ENCODE measurements at regions not wholly inside any gene's neighbourhood (a gene's known extent, or its start where the extent isn't known, plus 50 kb on each side); places are given as distances from the start of the nearest gene placed in this dataset.

DNA sequence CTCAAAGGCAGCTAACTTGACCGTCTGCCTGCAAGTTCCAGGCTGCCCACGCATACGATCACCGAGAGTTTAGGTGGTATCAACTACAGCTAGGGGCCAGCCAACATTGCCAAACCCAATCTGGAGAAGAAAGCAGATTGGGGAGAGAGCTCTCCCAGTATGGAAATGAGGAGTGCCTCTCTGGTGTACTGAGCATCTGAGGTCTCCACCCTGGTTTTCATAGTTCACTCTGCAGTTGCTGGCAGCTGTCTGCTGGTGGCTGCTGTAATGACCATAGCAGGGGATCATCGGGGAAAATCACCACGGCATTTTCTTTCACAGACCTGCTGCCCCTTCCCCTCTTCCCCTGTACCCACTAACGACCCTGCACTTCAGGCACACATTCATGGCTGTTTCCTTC lies 201.7 kb downstream of the NUFIP1 start:
- TF ChIP-seq, protein P1, sequence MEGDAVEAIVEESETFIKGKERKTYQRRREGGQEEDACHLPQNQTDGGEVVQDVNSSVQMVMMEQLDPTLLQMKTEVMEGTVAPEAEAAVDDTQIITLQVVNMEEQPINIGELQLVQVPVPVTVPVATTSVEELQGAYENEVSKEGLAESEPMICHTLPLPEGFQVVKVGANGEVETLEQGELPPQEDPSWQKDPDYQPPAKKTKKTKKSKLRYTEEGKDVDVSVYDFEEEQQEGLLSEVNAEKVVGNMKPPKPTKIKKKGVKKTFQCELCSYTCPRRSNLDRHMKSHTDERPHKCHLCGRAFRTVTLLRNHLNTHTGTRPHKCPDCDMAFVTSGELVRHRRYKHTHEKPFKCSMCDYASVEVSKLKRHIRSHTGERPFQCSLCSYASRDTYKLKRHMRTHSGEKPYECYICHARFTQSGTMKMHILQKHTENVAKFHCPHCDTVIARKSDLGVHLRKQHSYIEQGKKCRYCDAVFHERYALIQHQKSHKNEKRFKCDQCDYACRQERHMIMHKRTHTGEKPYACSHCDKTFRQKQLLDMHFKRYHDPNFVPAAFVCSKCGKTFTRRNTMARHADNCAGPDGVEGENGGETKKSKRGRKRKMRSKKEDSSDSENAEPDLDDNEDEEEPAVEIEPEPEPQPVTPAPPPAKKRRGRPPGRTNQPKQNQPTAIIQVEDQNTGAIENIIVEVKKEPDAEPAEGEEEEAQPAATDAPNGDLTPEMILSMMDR (IDR thresholded peaks at IDR 0.05; ENCODE audit: insufficient read depth, low read length, missing control alignments), result no peak
- no peak for DNase-seq (ENCODE audit: low read depth, low spot score)
- H3K4me3 ChIP-seq (ENCODE audit: low read depth, low read length), result no peak overlapping the region
- ChIA-PET POLR2A (no interaction called here), CTCF (no interaction called here)

DNA sequence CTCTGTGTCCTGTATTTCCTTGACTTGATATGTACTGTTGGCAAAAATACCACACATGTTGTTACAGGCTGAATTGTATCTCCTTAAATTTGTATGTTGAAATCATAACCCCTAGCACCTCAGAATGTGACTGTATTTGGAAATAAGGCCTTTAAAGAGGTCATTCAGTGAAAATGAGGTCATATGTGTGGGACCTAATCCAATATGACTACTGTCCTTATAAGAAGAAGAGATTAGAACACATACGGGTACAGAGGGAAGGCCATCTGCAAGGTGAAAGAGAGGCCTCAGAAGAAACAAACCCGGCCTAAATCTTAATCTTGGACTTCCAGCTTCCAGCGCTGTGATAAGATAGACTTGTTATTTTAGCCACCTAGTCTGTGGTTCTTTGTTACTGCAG lies 202.5 kb downstream of the NUFIP1 start:
- TF ChIP-seq, protein P1 (IDR thresholded peaks at IDR 0.05; ENCODE audit: insufficient read depth, low read length, missing control alignments), result no peak
- DNase-seq (ENCODE audit: low read depth, low spot score), result no peak
- ChIA-PET POLR2A (no interaction called here), CTCF (no interaction called here)
- H3K4me3 ChIP-seq (ENCODE audit: low read depth, low read length), result no peak overlapping the region

DNA sequence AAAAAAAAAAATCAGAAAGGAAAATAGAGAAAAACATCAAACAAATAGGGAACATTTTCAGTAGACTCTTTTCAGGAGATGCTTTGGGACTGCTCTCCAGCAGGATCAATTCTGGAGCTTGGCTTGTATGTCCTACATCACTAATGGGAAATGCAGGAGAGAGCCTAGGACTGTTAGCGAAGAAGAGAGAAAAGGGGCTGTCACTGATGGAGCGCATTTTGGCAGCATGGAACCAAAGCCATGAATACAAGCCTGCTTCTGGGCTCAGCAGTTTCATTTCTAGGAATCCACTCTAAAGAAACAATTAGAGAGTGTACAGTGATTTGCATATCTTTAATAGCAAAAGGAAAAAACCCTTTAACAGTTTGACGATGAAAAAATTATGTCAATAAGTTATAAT lies 203.9 kb downstream of the NUFIP1 start:
- CTCF ChIA-PET, result no interaction called here
- DNase-seq (ENCODE audit: low read depth, low spot score), result no peak

DNA sequence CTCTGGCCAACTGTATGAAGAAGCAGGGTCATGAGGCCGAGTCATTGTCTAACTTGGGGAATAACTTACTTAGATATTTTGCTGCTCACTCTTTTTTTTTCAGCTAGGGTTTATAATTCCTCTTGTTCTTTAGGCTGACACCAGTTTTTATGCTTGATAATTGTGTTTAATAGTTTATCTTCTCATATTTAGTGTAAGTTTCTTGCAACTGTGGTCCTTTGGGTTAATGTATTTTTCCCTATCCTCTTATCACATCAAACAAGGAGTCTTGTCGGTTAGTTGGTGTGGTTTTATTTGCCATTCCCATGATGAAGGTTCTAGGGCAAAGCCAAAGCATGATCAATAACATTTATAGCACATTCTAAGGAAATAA lies 204.6 kb downstream of the NUFIP1 start:
- POLR2A ChIA-PET, result no interaction called here
- DNase-seq (ENCODE audit: low read depth, low spot score), result no peak

More for the DNA sequence above, 203.9 kb downstream of the NUFIP1 start:
- POLR2A ChIA-PET, result no interaction called here
- no peak overlapping the region for H3K4me3 ChIP-seq (ENCODE audit: low read depth, low read length)
- TF ChIP-seq, protein P1 (IDR thresholded peaks at IDR 0.05; ENCODE audit: insufficient read depth, low read length, missing control alignments), result no peak

DNA sequence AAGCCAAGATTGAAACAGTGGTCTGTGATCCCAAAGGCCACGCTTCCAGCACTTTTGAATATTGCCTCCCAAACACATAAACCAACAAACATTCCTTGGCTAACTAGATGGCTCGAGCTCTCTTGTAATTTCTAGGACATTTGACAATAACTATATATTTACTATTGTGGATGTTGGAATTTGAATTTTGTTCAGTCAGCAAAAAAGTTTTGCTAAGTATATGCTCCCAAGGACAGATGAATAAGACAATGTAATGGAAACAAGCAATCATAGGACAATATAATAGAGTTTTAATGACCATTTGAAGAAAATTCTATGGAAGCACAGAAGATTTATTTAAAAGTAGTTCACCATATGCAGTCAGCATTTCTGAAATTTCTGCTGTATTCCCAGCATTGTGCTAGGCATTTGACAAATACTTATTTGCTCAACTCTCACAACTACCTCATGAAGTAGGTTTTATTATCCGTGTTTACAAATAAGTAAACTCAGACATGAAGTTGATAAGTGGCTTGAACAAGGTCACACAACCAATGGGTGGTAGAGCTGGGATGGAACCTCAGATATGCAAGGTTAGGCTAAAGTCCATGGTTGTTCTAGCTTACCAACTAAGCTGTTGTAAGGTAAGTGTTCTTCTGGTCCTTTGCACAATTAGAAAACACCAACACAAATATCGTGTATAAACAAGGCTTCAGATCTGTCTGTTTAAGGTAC lies 205.1 kb downstream of the NUFIP1 start:
- DNase-seq (ENCODE audit: low read depth, low spot score), result no peak
- TF ChIP-seq, protein P1 (IDR thresholded peaks at IDR 0.05; ENCODE audit: insufficient read depth, low read length, missing control alignments), result no peak
- CTCF ChIA-PET, result no interaction called here
- POLR2A ChIA-PET, result no interaction called here
- H3K4me3 ChIP-seq (ENCODE audit: low read depth, low read length), result no peak overlapping the region

More for the DNA sequence above, 204.6 kb downstream of the NUFIP1 start:
- H3K4me3 ChIP-seq (ENCODE audit: low read depth, low read length), result no peak overlapping the region
- CTCF ChIA-PET, result no interaction called here
- TF ChIP-seq, protein P1 (IDR thresholded peaks at IDR 0.05; ENCODE audit: insufficient read depth, low read length, missing control alignments), result no peak

DNA sequence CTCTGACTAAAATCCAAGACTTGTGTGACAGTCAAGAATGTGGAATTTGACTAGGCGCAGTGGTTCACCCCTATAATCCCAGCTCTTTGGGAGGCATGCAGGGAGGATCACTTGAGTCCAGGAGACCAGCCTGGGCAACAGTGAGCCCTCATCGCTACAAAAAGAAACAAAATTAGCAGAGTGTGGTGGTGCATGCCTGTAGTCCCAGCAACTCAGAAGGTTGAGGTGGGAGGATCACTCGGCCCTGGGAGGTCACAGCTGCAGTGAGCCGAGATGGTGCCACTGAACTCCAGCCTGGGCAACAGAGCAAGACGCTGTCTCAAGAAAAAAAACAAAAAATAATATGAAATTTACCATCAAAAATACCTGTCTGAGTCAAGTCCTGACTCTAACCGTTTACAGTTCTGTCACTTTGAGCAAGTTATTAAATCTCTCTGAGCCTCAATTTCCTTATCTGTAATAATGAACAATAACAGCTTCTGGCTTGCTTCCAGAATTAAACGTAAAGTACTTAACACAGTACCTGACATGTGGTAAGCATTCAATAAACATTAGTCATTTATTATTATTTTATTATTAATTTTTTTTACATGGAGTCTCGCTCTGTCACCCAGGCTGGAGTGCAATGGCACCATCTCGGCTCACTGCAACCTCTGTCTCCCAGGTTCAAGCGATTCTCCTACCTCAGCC lies 204.6 kb upstream of the TSC22D1 start:
- TF ChIP-seq, protein P1 (IDR thresholded peaks at IDR 0.05; ENCODE audit: insufficient read depth, low read length, missing control alignments), result no peak
- CTCF ChIA-PET, result no interaction called here

More for the DNA sequence above, 204.6 kb upstream of the TSC22D1 start:
- DNase-seq (ENCODE audit: low read depth, low spot score), result no peak
- POLR2A ChIA-PET, result no interaction called here
- H3K4me3 ChIP-seq (ENCODE audit: low read depth, low read length), result no peak overlapping the region
